Common myeloid progenitor, CD34-positive (primary cell): ENCODE measurements at regions not wholly inside any gene's neighbourhood (a gene's known extent, or its start where the extent isn't known, plus 50 kb on each side); places are given as distances from the start of the nearest gene placed in this dataset.

ENCODE experiments used
- CTCF ChIA-PET: fragments of 350-600 bp; sonication (Branson Sonifier 250); formaldehyde crosslinking; loops from one replicate; lab custom pipeline; 2021; ENCODE audit warnings: antibody characterized with exemption; lab: Charles Lee
- POLR2A ChIA-PET: fragments of 350-600 bp; sonication (Branson Sonifier 250); formaldehyde crosslinking; loops from one replicate; lab custom pipeline; 2021; ENCODE audit warnings: antibody characterized with exemption; lab: Charles Lee
- DNase-seq, 3 donors: peaks; one replicate each; pipeline versions ENCODE4 v3.0.0 to v3.0.0-alpha.2; 2013
- H3K27ac ChIP-seq, 2 experiments: 1 replicate in 1 of 2; 2 replicates in 1 of 2; pipeline ENCODE4 v1.7.0; 2013; ENCODE audit warnings: inconsistent platforms in 2 of 2, low read length in 2 of 2, mild to moderate bottlenecking in 2 of 2, low read depth in 1 of 2, moderate library complexity in 1 of 2; ENCODE audit not compliant: severe bottlenecking in 2 of 2, insufficient read depth in 1 of 2, poor library complexity in 1 of 2
- H3K27me3 ChIP-seq, 5 experiments: replicated peaks in 2 of 5; 1 replicate in 3 of 5; 2 replicates in 2 of 5; pipeline versions ENCODE4 v1.6.1 to v1.7.0; 2013; ENCODE audit warnings: low read length in 4 of 5, mild to moderate bottlenecking in 2 of 5, moderate library complexity in 2 of 5, inconsistent platforms in 1 of 5; ENCODE audit not compliant: insufficient read depth in 5 of 5, control insufficient read depth in 4 of 5
- H3K36me3 ChIP-seq, 4 experiments: 1 replicate in 2 of 4; 2 replicates in 2 of 4; pipeline versions ENCODE4 v1.6.1 to v1.7.0; 2013; ENCODE audit warnings: low read length in 3 of 4, control low read depth in 1 of 4, mild to moderate bottlenecking in 1 of 4; ENCODE audit not compliant: control insufficient read depth in 4 of 4, insufficient read depth in 4 of 4
- H3K4me1 ChIP-seq, 4 experiments: 1 replicate in 3 of 4; 2 replicates in 1 of 4; pipeline versions ENCODE4 v1.6.1 to v1.7.1; 2013; ENCODE audit warnings: low read length in 3 of 4, mild to moderate bottlenecking in 3 of 4, control low read depth in 1 of 4, inconsistent platforms in 1 of 4, moderate library complexity in 1 of 4; ENCODE audit not compliant: control insufficient read depth in 4 of 4, insufficient read depth in 4 of 4; ENCODE audit errors: control extremely low read depth in 1 of 4
- H3K4me3 ChIP-seq, 7 experiments: 1 replicate in 4 of 7; 2 replicates in 3 of 7; pipeline versions ENCODE4 v1.5.1 to v1.7.0; 2013; ENCODE audit warnings: mild to moderate bottlenecking in 7 of 7, low read length in 6 of 7, moderate library complexity in 6 of 7, inconsistent platforms in 2 of 7, low read depth in 2 of 7, control low read depth in 1 of 7; ENCODE audit not compliant: insufficient read depth in 4 of 7, control insufficient read depth in 1 of 7; ENCODE audit errors: extremely low read depth in 1 of 7
- H3K9me3 ChIP-seq, 5 experiments: 1 replicate in 4 of 5; 2 replicates in 1 of 5; pipeline versions ENCODE4 v1.6.1 to v1.7.1; 2013; ENCODE audit warnings: low read length in 4 of 5, mild to moderate bottlenecking in 2 of 5, inconsistent platforms in 1 of 5, low read depth in 1 of 5, moderate library complexity in 1 of 5; ENCODE audit not compliant: control insufficient read depth in 4 of 5, insufficient read depth in 2 of 5; ENCODE audit errors: control extremely low read depth in 1 of 5
- WGBS: methylation state at CpG from one replicate; pipeline ENCODE4 v1.1.5; 2013; ENCODE audit not compliant: insufficient coverage; 5-methylcytosine and 5-hydroxymethylcytosine counted together

- Histone ChIP-seq H3K27me3 (no peaks in the 10 kb centered on the region), H3K9me3 (no peaks in the 10 kb centered on the region), H3K36me3 (no peaks in the 10 kb centered on the region), H3K4me3 (no peak overlapping the region), H3K4me1 (no peaks in the 10 kb centered on the region), H3K27ac (no peak overlapping the region)
- ChIA-PET CTCF (no interaction called here), POLR2A (no interaction called here)
- DNase-seq, result no peak
- 100% methylated on average over 2 of the region's 6 CpGs for WGBS
Measured at GRCh38 chr1:96544051-96544830, 177.3 kb upstream of the PTBP2 start.

GRCh38 chr1:96544831-96545221, 176.8 kb upstream of the PTBP2 start:
- ChIA-PET CTCF (no interaction called here), POLR2A (no interaction called here)
- no CpG with 5 or more reads among the region's 1 CpG for WGBS
- H3K9me3 ChIP-seq, result no peaks in the 10 kb centered on the region
- no peaks in the 10 kb centered on the region for H3K27me3 ChIP-seq
- H3K27ac ChIP-seq, result no peak overlapping the region
- DNase-seq, result no peak
- no peaks in the 10 kb centered on the region for H3K4me1 ChIP-seq
- H3K4me3 ChIP-seq, result no peak overlapping the region
- no peaks in the 10 kb centered on the region for H3K36me3 ChIP-seq

- no peak overlapping the region for H3K27ac ChIP-seq
- CTCF ChIA-PET, result no interaction called here
- POLR2A ChIA-PET, result no interaction called here
- 100% methylated on average over 1 of the region's 4 CpGs for WGBS
- H3K4me3 ChIP-seq, result no peak overlapping the region
- H3K9me3 ChIP-seq, result no peaks in the 10 kb centered on the region
- no peaks in the 10 kb centered on the region for H3K4me1 ChIP-seq
- no peaks in the 10 kb centered on the region for H3K36me3 ChIP-seq
- H3K27me3 ChIP-seq, result no peaks in the 10 kb centered on the region
- no peak for DNase-seq
Measured at GRCh38 chr1:96545935-96546656, 175.5 kb upstream of the PTBP2 start.

GRCh38 chr1:96550061-96550460, 171.5 kb upstream of the PTBP2 start:
- Histone ChIP-seq H3K27ac (no peak overlapping the region), H3K4me1 (no peaks in the 10 kb centered on the region), H3K36me3 (no peaks in the 10 kb centered on the region), H3K27me3 (peaks cover 0 to 2% (median 0%) of the 10 kb centered on the region in 5 experiments), H3K4me3 (no peak overlapping the region), H3K9me3 (no peaks in the 10 kb centered on the region)
- ChIA-PET CTCF (no interaction called here), POLR2A (no interaction called here)
- DNase-seq, result no peak

- H3K4me3 ChIP-seq, result no peak overlapping the region
- no peak overlapping the region for H3K27ac ChIP-seq
- POLR2A ChIA-PET, result no interaction called here
- no peaks in the 10 kb centered on the region for H3K4me1 ChIP-seq
- H3K36me3 ChIP-seq, result no peaks in the 10 kb centered on the region
- no peaks in the 10 kb centered on the region for H3K9me3 ChIP-seq
- peaks cover 0 to 2% (median 0%) of the 10 kb centered on the region in 5 experiments for H3K27me3 ChIP-seq
- CTCF ChIA-PET, result no interaction called here
- DNase-seq, result no peak
Measured at GRCh38 chr1:96552451-96552850, 169.1 kb upstream of the PTBP2 start.

GRCh38 chr1:96553811-96554210, 167.8 kb upstream of the PTBP2 start:
- CTCF ChIA-PET, result no interaction called here
- H3K9me3 ChIP-seq, result no peaks in the 10 kb centered on the region
- POLR2A ChIA-PET, result no interaction called here
- peaks cover 0 to 2% (median 0%) of the 10 kb centered on the region in 5 experiments for H3K27me3 ChIP-seq
- H3K4me3 ChIP-seq, result no peak overlapping the region
- H3K27ac ChIP-seq, result no peak overlapping the region
- H3K36me3 ChIP-seq, result no peaks in the 10 kb centered on the region
- no peak for DNase-seq
- WGBS, result 100% methylated on average over 1 of the region's 1 CpG
- no peaks in the 10 kb centered on the region for H3K4me1 ChIP-seq

- CTCF ChIA-PET, result no interaction called here
- Histone ChIP-seq H3K9me3 (no peaks in the 10 kb centered on the region), H3K27me3 (peaks cover 0 to 2% (median 0%) of the 10 kb centered on the region in 5 experiments), H3K4me3 (no peak overlapping the region), H3K36me3 (no peaks in the 10 kb centered on the region), H3K4me1 (no peaks in the 10 kb centered on the region), H3K27ac (no peak overlapping the region)
- DNase-seq, result no peak
- POLR2A ChIA-PET, result no interaction called here
- WGBS, result 91% methylated on average over 3 of the region's 4 CpGs
Measured at GRCh38 chr1:96554364-96554763, 167.2 kb upstream of the PTBP2 start.
